Femur (tissue), 1 donor: ENCODE measurements at regions not wholly inside any gene's neighbourhood (a gene's known extent, or its start where the extent isn't known, plus 50 kb on each side); places are given as distances from the start of the nearest gene placed in this dataset.
"Not testable (repeated sequence)": the region's sequence is repeated elsewhere in the genome, so short reads cannot be mapped to it uniquely, and the experiment has no call there.

Source experiments
- DNase-seq: peaks from one replicate; pipeline ENCODE4 v3.0.0-alpha.2; 2017

- no peak for DNase-seq
These were observed 360.5 kb downstream of the ICE1 start for GRCh38 chr5:5783021-5783420.

GRCh38 chr5:5782402-5782801 lies 359.9 kb downstream of the ICE1 start:
- no peak for DNase-seq

GRCh38 chr5:5781335-5781734 lies 358.9 kb downstream of the ICE1 start:
- no peak for DNase-seq

- DNase-seq: no peak
These were observed 357.8 kb downstream of the ICE1 start for GRCh38 chr5:5780253-5780652.

DNA sequence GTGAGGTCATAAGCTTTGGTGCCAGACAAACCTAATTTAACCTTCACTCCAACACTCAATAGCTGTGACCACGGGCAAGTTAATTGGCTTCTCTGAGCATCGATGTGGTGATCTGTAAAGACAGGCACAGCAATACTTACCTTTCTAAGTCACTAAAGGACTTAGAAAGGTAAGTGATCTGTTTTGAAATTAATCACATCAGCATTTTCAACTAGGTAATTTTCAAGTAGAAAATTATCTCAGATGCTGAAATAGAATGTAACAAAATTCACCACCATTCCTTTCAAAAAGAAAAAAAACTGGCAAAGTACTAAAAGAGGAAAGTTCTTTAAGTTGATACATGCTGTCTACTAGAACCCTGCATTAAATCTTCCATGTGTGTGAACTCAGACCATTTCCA lies 354.5 kb downstream of the ICE1 start:
- no peak for DNase-seq

DNA sequence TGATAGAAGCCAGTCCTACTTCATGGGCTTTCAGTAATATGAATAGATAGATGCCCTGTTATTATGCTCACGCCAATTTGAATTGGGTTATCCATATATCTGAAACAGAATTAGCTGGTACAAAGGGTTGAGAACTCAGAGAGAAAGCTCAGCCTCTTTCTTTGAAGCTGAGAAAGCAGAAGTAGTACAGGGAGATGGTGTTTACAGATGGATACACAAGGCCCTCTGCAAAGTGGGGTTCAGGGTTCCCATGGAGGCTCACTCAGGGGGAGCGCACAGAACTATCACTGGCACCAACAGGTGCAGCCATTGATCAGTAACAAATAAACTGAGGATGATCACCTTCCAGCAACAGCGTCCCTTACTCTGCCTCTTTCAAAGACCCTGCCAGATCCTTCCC lies 349.7 kb downstream of the ICE1 start:
- DNase-seq: no peak

- DNase-seq: no peak
These were observed 348.3 kb downstream of the ICE1 start for GRCh38 chr5:5770825-5771224.

DNA sequence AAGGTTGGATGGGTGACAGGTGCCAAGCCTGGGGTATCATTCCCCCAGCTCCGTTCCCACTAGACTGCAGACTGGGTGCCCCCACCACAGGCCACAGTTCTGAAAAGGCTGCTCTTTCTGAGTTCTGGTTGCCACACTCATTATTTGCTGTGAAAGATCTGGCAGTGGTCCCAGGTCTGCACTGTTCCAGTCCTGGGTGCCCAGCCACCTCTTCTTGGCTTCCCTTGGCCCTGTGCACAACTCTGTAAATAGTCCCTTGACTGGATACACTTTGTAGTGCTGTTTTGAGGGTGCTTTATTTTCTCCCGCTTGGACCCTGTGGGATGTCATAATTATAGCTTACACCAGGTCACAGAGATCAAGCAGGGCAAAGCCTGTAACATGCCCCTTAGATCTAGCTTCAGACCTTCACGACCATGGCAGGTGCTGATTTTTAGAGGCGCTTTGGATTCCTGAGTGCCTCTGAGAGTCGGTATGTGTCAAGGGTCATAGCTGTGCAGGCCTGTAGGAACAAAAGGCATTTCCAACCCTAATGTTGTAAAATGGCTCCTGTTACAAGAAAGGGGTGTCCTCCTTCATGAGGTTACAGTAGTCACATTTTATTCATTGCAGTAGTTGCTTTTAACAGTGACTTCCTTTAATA lies 344.9 kb downstream of the ICE1 start:
- DNase-seq: no peak

DNA sequence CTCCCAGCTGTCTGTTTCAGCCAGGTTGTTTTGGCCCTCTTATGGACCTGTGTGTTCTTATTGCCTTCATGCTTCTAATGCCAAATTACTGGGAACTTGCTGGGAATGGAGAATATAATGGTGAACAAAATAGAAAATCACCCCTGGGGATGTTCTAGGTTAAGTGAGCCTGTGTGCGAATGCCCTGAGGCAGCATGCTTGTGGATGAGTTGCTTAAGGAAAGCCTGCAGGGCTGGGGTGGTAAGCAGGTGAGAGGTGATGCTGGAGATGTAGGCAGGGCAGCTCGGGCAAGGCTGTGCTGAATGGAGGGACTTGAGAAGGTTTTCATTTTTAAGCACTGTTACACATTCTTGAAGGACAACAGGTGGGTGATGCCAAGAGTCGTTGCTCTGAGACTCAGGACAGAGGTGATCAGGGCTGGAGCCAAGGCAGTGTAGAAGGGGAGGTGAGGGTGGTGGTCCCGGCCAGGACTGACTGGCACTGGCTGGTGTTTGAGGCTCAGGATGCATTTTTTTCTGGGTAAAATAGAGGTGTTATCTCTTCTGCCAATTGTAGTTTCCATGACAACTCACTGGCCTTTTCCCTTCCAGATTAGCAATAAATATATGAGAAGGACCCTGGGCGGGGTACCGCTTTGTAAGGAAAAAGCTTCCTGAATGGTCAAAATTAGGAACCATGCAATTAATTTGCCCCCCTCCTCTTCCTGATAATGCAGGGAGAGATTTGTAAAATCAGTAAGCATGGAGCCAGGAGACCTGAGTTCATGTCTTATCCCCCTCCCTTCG lies 342.8 kb downstream of the ICE1 start:
- no peak for DNase-seq

GRCh38 chr5:5764246-5764645 lies 341.8 kb downstream of the ICE1 start:
- no peak for DNase-seq

GRCh38 chr5:5756762-5757161 lies 334.3 kb downstream of the ICE1 start:
- no peak for DNase-seq

DNA sequence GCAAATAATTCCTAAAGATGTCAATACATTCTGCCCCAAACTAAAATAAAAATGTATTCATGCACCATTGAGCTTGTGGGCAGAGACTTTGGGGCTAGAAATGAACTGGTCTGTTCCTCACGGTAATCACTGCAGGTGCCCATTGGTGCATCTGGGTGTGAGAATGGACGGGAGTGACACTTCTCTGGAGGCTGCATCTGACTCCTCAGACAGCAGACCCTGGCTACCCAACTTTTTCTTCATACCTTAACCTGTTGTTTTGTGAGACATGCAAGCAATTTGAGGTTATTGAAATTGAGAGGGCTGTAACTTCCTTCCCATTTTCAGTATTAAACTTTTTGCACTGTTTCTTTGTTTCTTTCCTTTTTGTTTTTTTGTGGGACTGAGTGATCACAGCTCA lies 333.4 kb downstream of the ICE1 start:
- DNase-seq: no peak

DNA sequence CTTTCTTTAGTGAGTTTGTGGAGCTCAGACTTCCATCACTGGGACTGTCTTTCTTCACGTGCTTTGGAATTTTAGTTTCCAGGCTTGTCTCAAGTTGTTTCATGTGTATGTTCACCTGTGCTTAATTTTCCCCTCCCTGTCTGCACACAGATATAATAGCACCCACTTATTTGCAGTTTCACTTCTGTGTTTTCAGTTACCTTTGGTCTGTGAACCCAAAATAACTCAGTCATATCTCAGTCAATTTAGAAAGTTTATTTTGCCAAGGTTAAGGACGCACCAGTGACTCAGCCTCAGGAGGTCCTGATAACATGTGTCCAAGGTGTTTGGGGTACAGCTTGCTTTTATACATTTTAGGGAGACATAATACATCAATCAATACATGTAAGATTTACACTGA lies 330.4 kb downstream of the ICE1 start:
- DNase-seq: no peak

GRCh38 chr5:5751987-5752386 lies 329.5 kb downstream of the ICE1 start:
- no peak for DNase-seq

DNA sequence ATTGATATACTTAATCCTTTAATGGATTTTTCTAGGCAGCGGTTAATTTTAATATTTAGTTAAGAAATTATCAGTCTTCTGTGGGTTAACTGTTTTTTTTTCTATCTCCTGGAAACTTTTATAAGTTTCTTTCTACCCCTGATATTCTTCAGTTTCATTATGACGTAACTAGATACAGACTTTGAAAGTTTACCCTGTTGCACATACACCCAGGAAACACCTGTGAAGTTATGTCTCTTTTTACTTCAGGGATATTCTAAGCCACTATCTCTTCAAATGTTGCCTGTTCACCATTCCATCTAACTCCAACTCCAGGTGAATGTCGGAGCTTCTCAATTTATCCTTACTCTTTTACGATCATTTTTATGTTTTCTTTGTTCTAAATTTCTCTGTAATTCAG lies 329.0 kb downstream of the ICE1 start:
- no peak for DNase-seq

DNA sequence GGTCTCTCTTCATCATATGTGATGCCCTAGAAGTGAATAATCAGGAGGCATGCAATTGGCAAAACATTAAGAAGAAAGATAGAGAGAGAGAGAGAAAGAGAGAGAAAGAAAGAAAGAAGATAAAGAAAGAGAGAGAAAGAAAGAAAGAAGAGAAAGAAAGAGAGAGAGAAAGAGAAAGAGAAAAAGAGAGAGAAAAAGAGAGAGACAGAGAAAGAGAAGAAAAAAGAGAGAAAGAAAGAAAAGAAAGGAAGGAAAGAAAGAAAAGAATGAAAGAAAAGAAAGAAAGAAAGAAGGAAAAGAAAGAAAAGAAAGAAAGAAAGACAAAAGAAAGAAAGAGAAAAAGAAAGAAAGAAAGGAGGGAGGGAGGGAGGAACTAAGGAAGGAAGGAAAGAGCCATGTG lies 318.9 kb downstream of the ICE1 start:
- no peak for DNase-seq

DNA sequence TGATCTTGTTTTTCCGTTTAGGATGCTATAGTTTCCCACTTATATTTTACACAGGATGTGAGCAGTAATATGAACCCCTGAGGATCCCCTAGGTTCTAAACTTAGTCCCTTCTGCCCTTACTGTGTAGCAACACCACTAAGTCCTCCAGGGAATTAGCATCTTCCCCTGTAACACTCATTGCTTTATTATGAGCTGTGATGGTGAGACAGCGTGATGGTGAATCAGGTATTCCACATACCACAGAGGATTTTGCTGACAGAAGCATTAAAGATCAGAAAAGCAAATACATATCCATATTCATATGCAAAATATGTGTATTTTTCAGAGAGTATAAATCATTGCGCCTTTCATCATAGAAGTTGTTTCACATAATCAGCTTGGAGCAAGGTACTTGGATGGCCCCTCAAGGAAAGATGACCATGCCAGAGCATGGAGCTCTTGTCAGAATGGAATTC lies 317.0 kb downstream of the ICE1 start:
- DNase-seq: no peak

DNA sequence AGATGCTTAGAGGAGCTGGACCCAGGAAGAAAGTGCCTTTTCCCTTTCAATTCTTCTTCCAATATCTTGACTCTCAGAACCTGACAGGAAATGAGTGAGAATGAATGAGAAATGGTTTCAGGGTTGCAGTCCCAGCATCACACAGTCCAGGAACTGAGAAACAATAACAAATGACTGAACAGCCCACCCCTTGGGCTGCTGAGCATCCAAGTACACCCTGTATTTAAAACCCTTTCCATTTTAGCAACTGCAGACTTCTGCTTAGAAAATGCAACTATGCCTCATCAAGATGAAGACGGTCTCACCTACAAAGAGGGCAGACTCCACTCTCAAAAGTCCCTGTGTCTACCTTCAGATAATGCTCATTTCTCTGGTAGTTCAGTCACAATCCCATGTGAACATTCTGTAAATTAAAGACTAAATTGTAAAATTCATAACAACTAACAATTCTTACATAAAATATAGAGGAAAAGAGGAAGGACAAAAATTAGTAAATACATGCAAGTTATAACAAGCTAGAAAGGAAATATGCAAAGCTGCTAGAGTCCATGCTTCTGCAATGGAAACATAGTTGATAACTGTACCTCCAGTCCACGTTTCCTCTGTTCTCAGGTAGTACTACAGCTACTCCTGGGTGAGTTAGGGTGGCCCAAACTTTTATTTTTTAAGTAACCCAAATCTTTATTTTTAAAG lies 316.5 kb downstream of the ICE1 start:
- no peak for DNase-seq

GRCh38 chr5:5736007-5736406 lies 313.5 kb downstream of the ICE1 start:
- no peak for DNase-seq

DNA sequence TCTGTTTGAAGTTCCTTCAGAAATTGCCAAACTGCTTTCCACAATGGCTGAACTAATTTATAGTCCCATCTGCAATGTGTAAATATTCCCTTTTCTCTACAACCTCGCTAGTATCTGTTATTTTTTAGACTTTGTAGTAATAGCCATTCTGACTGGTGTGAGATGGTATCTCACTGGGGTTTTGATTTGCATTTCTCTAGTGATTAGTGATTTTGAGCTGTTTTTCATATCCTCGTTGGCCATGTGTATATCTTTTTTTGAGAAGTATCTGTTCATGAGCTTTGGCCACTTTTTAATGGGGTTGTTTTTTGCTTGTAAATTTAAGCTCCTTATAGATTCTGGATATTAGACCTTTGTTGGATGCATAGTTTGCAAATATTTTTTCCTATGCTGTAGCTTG lies 310.6 kb downstream of the ICE1 start:
- DNase-seq: not testable (repeated sequence)

DNA sequence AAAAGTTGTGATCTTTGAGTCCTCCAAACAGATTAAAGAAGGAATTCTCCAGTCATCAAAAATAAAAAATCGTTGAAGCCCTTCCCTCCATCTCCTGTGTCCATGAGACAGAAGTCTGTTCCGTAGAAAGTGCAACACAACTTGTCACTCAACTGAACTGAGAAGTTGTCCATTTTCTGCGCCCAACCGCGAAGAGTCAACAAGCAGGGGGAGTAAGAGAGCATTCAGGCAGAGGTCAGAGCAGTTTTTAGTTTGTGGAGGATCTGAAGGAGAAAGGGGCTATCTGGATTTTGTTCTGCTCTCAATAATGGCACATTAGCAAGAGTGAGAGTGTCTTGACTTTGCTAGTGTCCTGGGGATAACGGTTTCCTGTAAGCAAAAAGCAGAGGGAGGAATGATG lies 303.9 kb downstream of the ICE1 start:
- no peak for DNase-seq

DNA sequence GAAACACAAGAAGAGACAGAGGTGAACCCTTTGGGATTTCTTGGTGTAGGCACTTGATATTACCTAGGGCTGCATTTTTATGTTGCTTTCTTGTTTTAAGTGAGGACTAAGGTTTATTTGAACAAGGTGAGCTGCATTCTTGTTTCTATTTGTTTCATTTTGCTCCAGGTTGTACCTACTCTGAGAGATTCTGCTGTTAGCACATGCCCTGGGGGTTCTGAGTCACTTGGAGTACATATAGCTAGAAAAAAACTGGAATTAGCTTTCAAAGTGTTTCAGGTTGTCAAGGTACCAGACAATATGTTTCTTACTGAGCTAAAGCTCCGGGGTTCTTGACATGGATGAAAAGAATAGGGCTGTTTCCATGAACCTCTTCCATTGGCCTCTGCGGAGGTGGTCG lies 299.4 kb downstream of the ICE1 start:
- no peak for DNase-seq

GRCh38 chr5:5719292-5719691 lies 296.8 kb downstream of the ICE1 start:
- no peak for DNase-seq

DNA sequence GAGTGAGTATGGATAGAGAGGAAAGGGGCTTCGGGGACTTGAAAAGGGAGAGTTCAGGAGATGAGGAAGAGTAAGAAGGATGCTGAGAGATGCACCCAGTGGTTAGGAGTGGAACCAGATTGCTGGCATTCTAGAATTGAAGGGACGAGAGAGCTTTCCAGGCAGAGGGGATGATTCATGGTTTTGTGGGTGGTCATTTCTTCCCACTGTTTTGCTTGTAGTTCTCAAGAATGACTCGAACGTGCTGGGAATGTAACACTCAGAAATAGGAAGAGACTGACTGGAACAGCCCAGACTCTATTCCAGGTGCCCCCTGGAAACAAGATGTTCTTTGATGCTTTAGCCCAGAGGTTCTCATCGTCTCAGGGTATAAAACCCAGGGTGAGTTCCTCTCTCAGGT lies 294.2 kb downstream of the ICE1 start:
- DNase-seq: no peak
